Astrocyte of the cerebellum (primary cell): ENCODE measurements at regions not wholly inside any gene's neighbourhood (a gene's known extent, or its start where the extent isn't known, plus 50 kb on each side); places are given as distances from the start of the nearest gene placed in this dataset.

Experiments
- DNase-seq: peaks from one replicate; pipeline ENCODE4 v3.0.0-alpha.2; 2011; ENCODE audit warnings: low read depth
- H3K4me3 ChIP-seq: 2 replicates; pipeline ENCODE4 v1.5.1; 2011; ENCODE audit warnings: mild to moderate bottlenecking, low read depth, low read length, moderate library complexity
- in situ Hi-C: cut with HindIII; loops from 2 replicates; pipeline ENCODE4 v1.10.0; 2017; ENCODE audit warnings: low sequenced_read_pairs
- TF ChIP-seq, protein P1 (sequence below): IDR thresholded peaks from 2 replicates; pipeline ENCODE4 v1.5.1; 2012; ENCODE audit warnings: low read length, low read depth, moderate library complexity, mild to moderate bottlenecking; ENCODE audit errors: missing control alignments

DNA sequence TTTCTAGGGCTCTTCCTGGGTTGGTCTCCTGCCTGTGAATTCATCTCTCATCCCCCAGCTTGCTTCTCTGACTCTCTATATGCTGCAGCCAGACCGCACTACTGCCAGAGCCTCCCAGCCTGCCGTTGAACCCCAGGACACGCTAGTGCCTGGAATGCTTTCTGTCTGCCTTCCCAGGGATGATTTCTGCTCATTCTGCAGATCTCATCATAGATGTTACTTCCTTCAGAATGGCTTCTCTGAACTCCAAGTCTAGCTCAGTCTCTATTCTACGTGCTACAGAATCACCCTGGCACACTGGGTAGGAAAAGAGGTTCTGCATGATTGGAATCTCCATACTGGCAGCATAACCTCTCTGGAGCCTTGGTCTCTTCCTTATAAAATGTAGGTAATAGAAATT, 94.8 kb upstream of the RAB12 start:
- in situ Hi-C loops, result no loop called here
- TF ChIP-seq, protein P1, sequence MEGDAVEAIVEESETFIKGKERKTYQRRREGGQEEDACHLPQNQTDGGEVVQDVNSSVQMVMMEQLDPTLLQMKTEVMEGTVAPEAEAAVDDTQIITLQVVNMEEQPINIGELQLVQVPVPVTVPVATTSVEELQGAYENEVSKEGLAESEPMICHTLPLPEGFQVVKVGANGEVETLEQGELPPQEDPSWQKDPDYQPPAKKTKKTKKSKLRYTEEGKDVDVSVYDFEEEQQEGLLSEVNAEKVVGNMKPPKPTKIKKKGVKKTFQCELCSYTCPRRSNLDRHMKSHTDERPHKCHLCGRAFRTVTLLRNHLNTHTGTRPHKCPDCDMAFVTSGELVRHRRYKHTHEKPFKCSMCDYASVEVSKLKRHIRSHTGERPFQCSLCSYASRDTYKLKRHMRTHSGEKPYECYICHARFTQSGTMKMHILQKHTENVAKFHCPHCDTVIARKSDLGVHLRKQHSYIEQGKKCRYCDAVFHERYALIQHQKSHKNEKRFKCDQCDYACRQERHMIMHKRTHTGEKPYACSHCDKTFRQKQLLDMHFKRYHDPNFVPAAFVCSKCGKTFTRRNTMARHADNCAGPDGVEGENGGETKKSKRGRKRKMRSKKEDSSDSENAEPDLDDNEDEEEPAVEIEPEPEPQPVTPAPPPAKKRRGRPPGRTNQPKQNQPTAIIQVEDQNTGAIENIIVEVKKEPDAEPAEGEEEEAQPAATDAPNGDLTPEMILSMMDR, result no peak
- no peak overlapping the region for H3K4me3 ChIP-seq
- DNase-seq, result no peak

GRCh38 chr18:8515142-8515865, 93.9 kb upstream of the RAB12 start:
- DNase-seq, result no peak
- in situ Hi-C loops, result no loop called here
- TF ChIP-seq, protein P1, result no peak
- no peak overlapping the region for H3K4me3 ChIP-seq

GRCh38 chr18:8516371-8517250, 92.6 kb upstream of the RAB12 start:
- DNase-seq, result no peak
- TF ChIP-seq, protein P1, result no peak
- no peak overlapping the region for H3K4me3 ChIP-seq
- in situ Hi-C loops, result no loop called here

- no peak for DNase-seq
- TF ChIP-seq, protein P1, result no peak
- H3K4me3 ChIP-seq, result no peak overlapping the region
- in situ Hi-C loops, result no loop called here
Measured at GRCh38 chr18:8517276-8517675, 92.0 kb upstream of the RAB12 start.

- TF ChIP-seq, protein P1, result no peak
- no peak overlapping the region for H3K4me3 ChIP-seq
- no peak for DNase-seq
- in situ Hi-C loops, result no loop called here
Measured at GRCh38 chr18:8519102-8519501, 90.1 kb upstream of the RAB12 start.

DNA sequence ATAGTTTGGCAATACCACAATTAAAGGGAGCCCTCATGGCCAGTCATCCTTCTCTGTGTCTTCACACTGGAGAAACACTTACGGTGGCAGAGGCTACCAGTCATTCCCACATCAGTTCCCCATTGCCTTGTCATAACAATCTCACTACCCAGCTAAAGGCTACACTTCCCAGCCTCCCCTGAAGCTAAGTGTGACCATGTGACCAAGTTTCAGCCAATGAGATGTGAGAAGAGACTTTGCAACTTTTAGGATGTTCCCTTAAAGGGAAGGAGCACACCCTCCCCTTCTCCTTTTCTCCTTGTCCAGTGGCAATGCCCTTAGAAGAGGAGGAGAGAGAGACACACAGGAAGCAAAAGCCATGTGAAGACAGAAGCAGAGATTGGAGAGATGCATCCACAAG, 89.0 kb upstream of the RAB12 start:
- no peak overlapping the region for H3K4me3 ChIP-seq
- no peak for DNase-seq
- in situ Hi-C loops, result no loop called here
- TF ChIP-seq, protein P1, result no peak
